Esophagus squamous epithelium (tissue), 4 donors: ENCODE measurements at regions not wholly inside any gene's neighbourhood (a gene's known extent, or its start where the extent isn't known, plus 50 kb on each side); places are given as distances from the start of the nearest gene placed in this dataset.

Experiments used
- CTCF ChIP-seq, 6 experiments: fragments of 450-650 bp in 4 of 6; fragments of 200-600 bp in 2 of 6; sonication (generic) in 2 of 6; IDR thresholded peaks; one replicate each; pipeline ENCODE4 v1.5.1; 2016 to 2019; ENCODE audit warnings: antibody characterized with exemption in 6 of 6, mild to moderate bottlenecking in 4 of 6, moderate library complexity in 4 of 6
- POLR2A ChIP-seq, 4 donors: fragments of 450-650 bp; IDR thresholded peaks; one replicate each; pipeline ENCODE4 v1.6.1; 2017; ENCODE audit warnings: antibody characterized with exemption in 4 of 4, mild to moderate bottlenecking in 4 of 4, moderate library complexity in 3 of 4

GRCh38 chr6:79334674-79335073, 100.2 kb upstream of the HMGN3 start:
- no peak for TF ChIP-seq CTCF (IDR thresholded peaks at IDR 0.05)
- TF ChIP-seq POLR2A (IDR thresholded peaks at IDR 0.05), result no peak
